GM18861 (cell line): ENCODE measurements at regions not wholly inside any gene's neighbourhood (a gene's known extent, or its start where the extent isn't known, plus 50 kb on each side); places are given as distances from the start of the nearest gene placed in this dataset.
"Not testable (repeated sequence)": the region's sequence is repeated elsewhere in the genome, so short reads cannot be mapped to it uniquely, and the experiment has no call there.

Source experiments
- ATAC-seq: cut with Tn5 transposase; IDR thresholded peaks from one replicate; pipeline ENCODE4 v1.9.1; 2021; ENCODE audit not compliant: unreplicated experiment

GRCh38 chrX:84856791-84857190 is 146.9 kb upstream of the APOOL start:
- not testable (repeated sequence) for ATAC-seq

- ATAC-seq, result not testable (repeated sequence)
Measured at GRCh38 chrX:84858771-84859170, 144.9 kb upstream of the APOOL start.

GRCh38 chrX:84865113-84865512 is 138.6 kb upstream of the APOOL start:
- no peak for ATAC-seq

GRCh38 chrX:84870281-84870680 is 133.4 kb upstream of the APOOL start:
- ATAC-seq, result not testable (repeated sequence)

GRCh38 chrX:84872160-84872771 is 131.4 kb upstream of the APOOL start:
- ATAC-seq, result not testable (repeated sequence)

- no peak for ATAC-seq
Measured at GRCh38 chrX:84873176-84873575, 130.5 kb upstream of the APOOL start.

GRCh38 chrX:84876876-84877275 is 126.8 kb upstream of the APOOL start:
- no peak for ATAC-seq

- ATAC-seq, result no peak
Measured at GRCh38 chrX:84893897-84894296, 109.8 kb upstream of the APOOL start.

- no peak for ATAC-seq
Measured at GRCh38 chrX:84907324-84907968, 96.2 kb upstream of the APOOL start.

- no peak for ATAC-seq
Measured at GRCh38 chrX:84909151-84909550, 94.5 kb upstream of the APOOL start.

GRCh38 chrX:84924624-84925023 is 79.1 kb upstream of the APOOL start:
- no peak for ATAC-seq

GRCh38 chrX:84932814-84933213 is 70.9 kb upstream of the APOOL start:
- no peak for ATAC-seq

- ATAC-seq, result no peak
Measured at GRCh38 chrX:84933956-84934556, 69.6 kb upstream of the APOOL start.
